ENCODE measurements at regions not wholly inside any gene's neighbourhood (a gene's known extent, or its start where the extent isn't known, plus 50 kb on each side); places are given as distances from the start of the nearest gene placed in this dataset.
A peak's percentile ranks its signal among the peaks of the same experiment; 100 is the strongest.

DNA sequence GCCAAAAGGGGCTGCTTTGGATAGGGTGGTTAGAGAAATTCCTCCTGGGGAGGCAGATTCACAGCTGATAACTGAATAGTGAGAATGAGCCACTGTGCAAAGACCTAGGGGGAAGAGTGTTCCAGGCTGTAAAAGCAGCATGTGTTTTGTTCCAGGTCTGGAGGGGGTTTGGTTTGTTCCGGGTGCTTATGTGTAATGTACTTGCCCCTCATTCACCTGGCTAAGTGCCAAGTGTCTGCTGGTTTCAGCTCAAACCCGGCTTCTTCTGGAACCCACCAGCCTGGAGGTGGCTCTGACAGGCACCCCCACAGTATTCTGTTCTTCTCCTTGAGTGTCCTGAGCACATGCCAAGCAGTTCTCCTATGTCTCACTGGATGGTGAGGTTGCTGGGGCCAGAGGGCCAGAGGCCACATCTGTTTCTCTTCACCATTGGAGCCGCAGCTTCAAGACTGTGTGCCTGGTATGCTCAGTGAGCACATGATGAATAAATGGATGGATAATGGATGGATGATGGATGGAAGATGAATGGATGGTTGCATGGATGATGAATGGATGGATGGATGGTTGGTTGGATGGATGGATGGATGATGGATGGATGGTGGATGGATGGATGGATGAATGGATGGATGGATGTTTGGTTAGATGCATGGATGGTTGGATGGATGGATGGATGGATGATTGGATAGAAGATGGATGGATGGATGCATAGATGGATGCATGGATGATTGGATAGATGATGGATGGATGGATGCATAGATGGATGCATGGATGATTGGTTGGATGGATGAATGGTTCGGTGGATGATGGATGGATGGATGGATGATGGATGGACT is 227.6 kb downstream of the BMP7 start:
- no peak for DNase-seq

DNA sequence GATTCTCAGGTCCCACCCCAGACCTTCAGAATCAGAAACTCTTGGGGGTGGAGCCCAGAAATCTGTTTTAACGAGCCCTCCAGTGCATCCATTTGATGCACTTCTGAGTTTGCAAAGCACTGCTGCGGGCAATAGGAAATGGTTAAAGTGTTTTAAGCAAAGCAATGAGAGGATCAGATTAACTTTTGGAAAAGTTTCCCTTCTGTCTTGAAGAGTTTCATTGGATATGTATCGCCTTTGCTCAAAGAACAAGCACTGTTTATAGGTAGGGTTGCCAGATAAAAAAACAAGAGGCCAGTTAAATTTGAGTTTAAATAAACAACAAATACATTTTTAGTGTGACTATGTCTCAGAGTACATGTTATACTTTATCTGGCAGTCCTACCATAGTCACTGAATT is 226.0 kb downstream of the BMP7 start:
- no peak for DNase-seq

DNA sequence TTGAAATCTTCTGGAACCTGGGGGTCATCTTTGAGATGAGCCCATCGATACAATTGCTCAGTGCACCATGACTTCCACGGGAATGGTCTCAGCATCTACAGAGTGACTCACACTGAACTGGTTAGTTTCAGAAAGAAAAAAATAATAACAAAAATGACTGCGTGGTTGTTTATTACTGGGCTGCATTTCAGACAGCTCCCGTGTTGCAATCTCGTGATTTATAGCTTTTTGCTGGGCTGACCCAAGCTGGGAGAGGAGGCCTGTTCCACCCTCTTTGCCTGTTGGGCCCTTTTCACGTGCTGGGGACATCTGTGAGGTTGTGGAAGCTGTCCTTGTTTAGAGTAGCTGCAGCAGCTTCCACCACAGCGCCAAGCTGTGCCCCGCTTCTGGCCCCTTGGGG is 225.5 kb downstream of the BMP7 start:
- peak; percentile 24 for DNase-seq

DNA sequence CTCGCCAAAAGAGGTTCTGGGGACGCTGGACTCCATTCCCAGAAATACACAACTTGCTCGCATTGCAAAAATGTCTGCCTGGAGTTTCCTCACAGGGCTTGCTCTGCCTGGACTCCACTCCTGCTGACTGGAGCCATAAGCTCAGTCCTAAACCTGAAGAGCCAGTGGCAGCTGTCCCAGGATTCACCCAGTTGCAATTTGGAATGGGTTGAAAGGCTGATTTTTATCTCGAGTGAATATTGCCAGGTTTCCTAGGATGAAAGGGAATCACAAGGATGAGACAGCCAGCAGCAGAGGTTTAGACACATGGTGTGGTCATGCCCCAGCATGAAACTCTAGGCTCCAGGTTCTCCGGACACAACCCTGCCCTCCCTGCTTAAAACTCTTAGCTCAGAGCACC is 223.3 kb downstream of the BMP7 start:
- no peak for DNase-seq

DNA sequence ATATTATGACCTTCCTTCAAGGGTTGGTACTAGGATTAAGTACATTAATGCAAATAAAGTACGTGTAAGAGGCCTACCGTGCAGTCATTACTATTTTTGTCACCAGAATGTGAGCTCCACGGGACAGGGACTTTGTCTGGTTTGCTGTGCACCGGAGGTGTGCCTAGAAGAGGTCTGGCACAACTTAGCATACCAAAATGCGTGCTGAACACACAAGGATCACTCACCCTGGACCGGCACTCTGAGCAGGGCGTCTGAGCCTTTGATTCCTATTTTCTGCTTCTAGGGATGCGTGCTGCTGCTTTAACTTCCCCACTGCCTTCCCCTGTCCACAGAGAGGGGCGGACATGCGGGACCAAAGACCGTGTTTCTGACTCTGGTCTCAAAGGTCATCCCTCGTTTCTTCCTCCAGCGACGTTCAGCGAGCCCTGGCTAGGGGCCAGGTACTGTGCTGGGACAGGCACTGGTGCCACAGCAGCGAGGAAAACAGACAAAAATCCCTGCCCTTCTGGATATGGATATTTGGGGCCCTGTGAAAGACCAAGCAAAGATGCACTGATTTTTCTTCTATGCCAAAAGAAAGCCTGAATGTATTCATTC is 222.7 kb downstream of the BMP7 start:
- no peak for DNase-seq

DNA sequence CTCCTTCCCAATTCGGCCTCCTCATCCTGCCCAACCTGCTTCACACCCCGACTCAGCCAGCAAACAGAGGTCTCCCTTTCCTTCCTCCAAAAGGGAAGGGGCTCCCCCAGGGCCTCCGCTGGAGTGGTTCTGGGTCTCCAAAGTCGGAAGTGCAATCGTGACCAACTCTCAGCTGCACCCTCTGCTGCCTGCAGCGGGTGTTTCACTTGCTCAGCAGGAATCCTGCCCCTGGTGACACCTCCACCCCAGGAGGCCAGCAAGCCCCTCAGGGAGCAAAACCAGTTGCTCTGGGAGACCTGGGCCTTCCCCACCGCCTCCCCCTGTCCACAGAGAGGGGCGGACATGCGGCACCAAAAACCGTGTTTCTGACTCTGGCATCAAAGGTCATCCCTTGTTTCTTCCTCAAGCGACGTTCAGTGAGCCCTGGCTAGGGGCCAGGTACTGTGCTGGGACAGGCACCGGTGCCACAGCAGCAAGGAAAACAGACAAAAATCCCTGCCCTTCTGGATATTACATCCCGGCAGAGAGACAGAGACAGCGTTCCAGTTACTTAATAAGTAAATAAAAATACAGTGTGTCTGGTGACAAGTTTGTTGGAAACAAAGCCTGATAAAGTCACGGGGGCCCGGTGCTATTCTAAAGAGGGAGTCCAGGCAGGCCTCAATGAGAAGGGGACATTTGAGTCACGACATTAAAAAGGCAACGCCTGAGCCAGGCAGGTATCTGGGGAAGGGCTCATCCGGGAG is 219.0 kb downstream of the BMP7 start:
- no peak for DNase-seq

DNA sequence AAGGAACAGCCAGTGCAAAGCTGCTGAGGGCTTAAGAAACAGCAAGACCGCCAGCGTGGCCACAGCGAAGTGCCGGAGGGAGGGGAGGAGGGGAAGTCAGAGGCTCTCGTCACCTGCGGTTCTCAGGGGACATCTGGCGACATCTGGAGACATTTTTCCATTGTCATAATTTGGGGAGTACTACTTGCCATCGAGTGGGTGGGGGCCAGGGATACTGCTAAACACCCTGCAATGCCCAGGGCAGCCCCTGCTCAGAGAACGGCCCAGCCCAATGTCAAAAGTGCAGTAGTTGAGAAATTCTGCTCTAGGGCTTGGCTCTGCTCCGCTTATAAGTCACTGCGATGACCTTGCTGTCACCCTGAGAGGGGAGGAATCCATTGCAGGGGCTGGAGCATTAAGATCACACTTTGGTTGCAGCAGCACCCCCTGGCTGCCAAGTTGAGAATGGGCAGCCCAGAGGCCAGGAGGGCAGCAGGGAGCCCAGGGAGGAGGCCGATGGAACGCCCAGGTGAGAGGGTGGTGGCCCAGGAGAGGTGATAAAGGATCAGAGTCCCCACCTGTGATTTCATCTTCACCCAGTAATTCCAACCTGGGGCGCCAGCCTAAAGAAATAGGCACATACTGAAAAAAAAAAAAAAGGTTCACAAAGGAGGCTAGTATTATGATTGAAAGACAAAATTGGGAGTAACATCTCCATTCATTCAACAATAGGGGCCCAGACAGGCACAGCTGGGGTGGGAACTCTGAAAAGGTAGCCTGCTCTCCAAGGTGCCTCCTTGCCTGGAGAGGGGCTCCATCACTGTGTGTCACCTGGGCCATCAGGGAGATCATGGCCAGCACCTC is 218.2 kb downstream of the BMP7 start:
- DNase-seq = no peak

DNA sequence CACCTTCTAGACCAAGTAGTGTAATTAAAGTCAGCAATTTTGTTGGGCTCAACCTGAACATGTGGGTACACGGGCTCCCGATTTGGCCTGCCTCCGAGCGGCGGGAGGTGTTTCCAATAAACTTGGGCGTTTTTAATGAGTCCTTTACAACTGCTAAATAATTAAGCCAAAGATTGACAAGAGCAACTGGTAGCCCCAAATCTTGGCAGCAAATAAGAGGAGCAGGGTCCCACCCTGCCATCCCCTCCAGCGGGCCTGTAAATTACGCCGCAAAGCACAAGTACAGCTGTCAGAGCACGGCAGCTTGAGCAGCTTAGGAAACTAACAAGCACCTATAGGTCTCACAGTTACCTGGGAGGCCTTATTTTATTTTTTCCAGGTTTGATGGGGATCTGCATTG is 217.1 kb downstream of the BMP7 start:
- DNase-seq = no peak

DNA sequence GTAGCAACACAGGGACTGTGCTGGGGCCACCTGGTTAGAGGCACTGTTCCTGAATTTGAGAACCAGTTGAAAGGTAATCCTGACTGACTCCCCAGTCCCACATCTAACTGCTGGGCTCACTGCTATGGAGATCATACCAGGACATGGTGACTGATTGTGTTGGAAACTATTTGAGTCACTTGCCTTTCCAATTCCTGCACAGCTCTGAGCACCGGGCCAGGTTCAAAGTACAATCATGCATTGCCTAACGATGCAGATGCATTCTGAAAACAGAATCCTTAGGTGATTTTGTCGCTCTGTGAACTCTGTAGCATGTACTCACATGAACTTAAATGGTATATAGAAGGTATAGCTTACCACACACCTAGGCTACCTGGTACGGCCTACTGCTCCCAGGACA is 215.3 kb downstream of the BMP7 start:
- no peak for DNase-seq

DNA sequence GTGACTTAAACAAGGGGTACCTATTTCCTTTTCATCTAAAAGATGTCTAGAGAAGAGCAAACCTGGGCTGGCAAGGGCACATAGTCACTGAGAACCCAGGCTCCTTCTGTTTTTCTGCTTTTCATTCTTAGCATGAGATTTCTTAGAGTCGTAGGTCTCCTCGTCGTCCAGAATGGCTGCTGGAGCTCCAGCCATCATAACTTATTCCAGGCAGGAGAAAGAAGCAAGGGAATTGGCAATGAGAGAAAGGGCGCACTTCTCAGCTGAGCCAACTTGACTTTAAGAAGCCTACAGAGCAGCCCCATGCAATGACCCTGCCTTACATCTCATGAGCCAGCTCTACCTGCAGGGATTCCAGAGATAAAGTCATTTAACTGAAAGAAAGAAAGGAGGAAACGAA is 213.4 kb downstream of the BMP7 start:
- DNase-seq = no peak

DNA sequence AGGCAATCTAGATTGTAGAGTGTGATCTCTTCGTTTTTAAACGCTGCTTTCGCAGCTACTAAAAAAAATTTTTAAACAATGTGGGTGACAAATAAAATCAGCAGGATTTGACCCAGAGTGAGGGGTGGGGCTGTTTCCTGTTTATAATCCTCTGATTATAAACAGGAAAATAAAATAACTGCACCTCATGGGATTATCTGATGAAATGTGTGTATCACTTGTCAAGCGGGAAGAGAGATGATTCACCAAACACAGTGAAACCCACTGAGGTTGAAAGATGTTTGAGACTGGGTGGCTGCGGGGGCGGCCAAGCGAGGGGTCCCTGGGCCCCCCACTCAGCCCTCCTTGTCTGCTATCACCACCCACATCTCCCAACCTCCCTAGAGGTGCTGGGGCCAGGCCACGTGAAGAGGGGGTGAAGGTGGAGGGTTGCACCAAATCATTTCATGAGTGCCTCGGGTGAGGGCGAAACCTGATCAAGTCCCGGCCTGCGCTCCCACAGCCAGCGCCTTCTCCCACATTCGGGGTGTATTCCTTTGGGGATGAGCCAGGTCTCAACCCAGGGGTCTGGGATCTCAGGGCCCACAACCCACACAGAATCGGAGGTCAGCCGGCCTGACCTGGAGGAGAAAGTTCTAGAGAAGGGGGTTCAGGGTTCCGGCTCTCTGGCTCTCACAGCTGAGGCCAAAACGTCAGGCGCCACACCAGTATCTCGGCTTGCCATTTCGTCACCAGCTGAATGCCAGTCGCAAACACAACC is 212.5 kb downstream of the BMP7 start:
- no peak for DNase-seq

DNA sequence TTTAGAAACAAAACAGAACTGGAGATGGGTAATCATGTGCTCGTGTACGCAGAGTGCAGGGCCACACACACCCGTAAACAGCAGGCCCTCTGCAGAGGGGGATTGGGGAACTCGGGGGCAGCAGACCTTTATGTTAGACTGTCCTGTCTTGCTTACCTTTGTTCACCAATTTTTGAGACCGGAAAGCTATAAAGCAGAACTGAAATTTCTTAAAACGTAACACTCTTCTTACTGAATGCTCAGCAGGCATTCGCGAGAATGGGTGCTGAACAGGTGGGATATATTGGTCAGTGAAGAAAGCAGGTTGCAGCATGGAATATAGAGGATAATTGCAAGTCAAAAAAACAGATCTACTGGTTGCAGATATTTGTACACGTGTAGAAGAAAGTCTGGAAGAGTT is 211.1 kb downstream of the BMP7 start:
- no peak for DNase-seq

DNA sequence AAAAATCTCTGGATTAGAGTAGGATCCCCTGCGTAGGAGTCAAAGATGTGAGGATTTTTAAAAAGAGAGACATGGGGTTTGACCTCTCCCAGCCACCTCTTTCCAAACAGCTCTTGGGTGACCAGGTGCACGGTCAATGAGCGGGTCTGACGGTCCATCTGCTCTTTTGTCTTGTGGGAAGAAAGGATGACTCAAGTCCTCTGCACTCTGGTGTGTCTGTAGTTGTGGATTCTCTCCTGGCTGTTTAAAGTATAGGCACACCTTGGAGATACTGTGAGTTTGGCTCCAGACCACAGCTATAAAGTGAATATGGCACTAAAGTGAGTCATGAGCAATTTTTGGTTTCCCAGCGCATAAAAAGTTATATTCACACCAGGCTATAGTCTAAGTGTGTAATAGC is 209.8 kb downstream of the BMP7 start:
- DNase-seq = no peak

DNA sequence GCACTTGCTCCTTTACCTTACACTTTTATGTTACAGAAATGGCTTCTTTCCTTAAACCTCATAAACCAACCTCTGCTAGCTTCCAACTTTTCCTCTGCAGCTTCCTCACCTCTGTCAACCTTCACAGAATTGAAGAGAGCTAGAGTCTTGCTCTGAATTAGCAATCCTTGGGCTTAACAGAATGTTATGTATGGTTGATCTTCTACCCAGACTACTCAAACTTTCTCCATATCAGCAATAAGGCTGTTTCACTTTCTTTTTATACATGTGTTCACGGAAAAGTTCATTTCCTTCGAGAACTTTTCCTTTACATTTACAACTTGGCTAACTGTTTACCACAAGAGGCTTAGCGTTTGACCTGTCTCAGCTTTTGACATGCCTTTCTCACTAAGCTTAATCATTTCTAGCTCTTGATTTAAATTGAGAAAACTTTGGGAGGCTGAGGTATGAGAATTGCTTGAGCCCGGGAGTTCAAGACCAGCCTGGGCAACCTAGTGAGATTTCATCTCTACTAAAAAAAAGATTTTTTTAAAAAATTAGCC is 207.3 kb downstream of the BMP7 start:
- DNase-seq = no peak

DNA sequence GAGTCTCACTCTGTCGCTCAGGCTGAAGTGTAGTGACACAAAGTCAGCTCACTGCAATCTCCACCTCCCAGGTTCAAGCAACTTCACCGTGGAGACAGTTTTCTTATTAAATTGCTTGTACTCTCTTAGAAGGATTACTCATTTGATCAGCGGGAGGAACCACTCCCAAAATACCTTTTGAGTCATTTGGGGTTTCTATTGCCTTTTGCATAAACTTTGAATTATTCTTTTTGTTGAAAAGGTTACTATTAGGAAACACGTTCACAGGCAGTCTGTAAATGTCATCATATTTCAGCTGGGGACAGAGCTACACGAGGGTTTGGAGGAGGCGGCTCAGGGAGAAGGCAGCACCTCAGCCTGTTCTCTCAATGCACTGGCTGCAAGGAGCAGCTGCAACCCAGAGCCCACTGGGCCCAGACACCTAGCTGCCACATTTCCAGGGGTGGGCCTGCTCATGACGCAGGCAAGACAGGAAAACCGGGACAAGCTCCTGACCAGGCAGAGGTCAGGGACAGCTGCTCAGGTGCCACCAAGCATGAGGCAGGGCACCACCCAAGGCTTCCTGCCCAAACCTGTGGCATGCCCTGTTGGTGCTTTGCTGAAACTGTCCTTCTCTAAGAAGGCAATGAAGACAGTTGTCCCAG is 205.9 kb downstream of the BMP7 start:
- DNase-seq = no peak

DNA sequence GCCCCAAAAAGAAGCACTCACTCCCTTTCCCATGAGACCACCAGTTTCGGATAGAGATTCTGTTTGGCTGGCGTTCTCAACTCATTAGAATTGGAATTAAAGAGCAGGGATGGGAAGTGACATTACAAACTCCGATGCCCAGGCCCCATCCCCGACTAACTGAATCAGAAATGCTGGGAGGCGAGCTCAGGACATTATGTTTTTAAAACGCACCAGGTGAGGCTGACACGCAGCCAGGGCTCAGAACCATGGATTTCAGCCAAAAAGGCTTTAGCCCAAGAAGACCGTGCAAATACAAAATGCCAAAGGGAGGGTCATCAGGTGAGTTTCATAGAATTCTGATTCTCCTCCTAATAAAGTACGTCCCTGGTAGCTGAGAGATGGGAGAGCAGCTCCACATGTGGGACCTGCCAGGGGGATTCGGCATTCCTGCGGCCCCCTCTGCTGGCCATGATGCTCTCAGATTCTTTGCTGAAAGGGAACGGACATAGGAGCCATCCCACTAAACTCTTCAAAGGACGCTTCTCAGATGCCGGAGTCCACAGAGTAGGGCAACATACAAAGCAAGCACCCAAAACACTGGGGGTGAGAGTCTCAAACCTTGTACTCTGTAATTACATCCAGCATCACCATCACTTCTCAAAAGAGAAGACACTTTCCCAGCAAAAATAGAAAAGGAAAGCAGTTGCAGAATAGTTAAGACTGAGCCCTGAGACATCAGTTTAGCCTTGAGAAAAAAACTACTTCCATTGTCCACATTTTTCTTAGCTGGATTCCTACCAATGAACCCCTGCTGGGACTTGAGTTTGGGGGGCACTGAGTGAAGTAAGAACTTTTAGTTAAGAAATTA is 205.2 kb downstream of the BMP7 start:
- no peak for DNase-seq

DNA sequence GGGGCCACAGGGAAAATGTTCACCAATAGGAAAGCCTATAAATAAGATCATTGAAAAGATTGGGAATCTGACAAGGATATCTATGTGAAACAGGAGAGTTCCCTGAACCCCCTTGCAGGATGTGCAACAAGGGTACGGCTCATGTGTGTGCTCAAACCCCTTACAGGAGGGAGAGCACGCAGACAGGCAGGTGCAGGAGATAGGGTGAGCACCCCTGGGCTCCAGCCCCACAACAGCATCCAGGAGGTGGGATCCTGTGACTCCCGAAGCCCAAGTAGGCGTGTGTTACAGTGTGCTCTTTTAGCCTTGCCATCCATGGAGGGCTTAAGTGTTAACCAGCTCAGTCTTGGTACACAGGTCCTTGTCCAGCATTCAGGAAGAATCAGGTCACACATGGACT is 204.2 kb downstream of the BMP7 start:
- no peak for DNase-seq

DNA sequence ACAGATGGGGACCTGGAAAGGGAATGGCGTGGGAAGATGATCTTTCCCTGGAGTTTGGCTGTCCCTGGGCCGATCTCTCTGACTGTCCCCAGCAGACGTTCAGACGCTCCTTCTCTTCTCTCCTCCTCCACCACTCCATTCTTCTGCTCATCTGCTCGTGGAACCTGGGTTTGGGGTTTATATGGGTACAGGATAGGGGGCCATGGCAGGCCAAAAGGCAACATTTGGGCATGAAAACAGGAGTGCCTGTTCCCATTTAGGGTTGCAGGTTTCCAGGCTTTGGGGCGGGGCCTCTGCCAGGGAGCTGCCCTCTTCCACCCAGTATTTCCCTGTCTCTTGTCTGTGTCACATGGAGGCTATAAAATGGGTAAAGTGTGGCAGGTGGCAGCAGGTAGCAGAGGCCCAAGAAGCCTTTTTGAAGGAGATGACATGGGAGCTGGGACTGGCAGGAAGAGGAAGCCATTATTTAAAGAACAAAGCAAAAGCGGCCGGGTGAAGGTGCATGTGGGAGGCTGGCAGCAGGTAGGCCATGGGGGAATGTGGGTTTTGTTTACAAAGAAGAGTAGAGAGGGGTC is 203.7 kb downstream of the BMP7 start:
- DNase-seq = no peak

DNA sequence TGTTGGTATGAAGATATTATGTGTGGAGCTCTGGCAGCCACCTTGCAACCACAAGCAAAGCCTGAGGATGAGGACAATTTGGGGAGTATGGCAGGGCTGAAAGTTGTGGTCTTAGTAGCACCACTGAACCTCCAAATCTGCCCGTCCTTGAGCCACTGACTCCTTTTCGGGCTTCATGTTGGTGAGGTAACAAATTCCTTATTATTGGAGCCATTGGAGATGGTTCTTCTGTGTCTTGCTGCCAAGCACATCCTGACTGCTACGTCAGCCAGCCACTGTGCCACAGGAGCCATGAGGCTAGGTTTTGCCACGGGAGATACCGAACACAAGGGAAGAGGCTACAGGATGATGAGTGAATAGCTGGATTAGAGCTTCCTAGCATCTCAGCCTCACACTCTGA is 201.6 kb downstream of the BMP7 start:
- no peak for DNase-seq

DNA sequence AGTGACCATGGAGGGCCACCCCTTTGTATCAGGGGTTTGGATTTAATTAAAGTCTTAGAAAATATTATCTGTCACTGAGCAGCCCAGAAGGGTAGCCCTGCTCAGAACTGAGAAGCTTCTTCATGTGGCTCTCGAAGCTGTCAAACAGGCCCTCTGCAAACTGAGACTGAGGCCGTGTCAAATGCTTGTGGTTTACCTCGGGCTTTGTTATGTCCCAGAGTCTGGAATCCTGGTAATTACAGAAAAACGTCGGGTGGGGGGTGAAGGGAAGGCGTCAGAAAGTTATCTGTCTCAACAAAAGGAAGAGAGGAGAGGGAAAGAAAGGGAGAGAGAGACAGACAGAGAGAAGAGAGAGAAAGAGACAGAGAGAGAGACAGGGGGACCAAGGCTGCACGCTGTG is 200.8 kb downstream of the BMP7 start:
- no peak for DNase-seq
